ENCODE measurements at regions not wholly inside any gene's neighbourhood (a gene's known extent, or its start where the extent isn't known, plus 50 kb on each side); places are given as distances from the start of the nearest gene placed in this dataset.

DNA sequence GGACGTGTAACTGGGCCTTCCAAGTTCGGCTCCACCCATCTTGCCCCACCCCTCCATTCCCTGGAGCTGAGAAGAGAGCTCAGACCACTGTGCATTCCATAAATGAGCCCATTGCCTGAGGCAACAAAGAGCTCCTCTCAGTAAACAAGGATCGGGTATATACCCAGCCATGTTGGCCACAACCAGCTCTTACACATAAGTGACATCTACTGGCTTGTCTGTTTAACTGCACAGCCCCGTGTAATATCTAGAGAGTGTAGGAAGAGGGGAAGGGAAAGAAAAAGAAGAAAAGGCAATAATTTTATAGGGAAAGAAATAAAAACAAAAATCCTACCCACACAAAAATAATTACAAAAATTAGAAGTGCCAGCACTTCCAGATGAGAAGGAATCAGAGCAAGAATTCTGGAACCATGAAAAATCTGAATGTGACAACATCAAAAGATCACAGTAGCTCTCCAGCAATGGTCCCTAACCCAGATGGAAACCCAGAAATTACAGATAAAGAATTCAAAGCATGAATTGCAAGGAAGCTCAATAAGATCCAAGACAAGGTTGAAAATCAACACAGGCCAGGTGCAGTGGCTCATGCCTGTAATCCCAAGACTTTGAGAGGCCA is 308.1 kb downstream of the RPAP3 start:
- TF ChIP-seq, protein P1, sequence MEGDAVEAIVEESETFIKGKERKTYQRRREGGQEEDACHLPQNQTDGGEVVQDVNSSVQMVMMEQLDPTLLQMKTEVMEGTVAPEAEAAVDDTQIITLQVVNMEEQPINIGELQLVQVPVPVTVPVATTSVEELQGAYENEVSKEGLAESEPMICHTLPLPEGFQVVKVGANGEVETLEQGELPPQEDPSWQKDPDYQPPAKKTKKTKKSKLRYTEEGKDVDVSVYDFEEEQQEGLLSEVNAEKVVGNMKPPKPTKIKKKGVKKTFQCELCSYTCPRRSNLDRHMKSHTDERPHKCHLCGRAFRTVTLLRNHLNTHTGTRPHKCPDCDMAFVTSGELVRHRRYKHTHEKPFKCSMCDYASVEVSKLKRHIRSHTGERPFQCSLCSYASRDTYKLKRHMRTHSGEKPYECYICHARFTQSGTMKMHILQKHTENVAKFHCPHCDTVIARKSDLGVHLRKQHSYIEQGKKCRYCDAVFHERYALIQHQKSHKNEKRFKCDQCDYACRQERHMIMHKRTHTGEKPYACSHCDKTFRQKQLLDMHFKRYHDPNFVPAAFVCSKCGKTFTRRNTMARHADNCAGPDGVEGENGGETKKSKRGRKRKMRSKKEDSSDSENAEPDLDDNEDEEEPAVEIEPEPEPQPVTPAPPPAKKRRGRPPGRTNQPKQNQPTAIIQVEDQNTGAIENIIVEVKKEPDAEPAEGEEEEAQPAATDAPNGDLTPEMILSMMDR (IDR thresholded peaks at IDR 0.05): peak in 3 of 6 experiments; percentile 7 to 22 (median 12)
- TF ChIP-seq POLR2A (IDR thresholded peaks at IDR 0.05): no peak
